SK-N-SH (cell line): ENCODE measurements at regions not wholly inside any gene's neighbourhood (a gene's known extent, or its start where the extent isn't known, plus 50 kb on each side); places are given as distances from the start of the nearest gene placed in this dataset.
A peak's percentile ranks its signal among the peaks of the same experiment; 100 is the strongest.

Experiments
- CTCF ChIA-PET: fragments of 300-600, 350-600 bp; formaldehyde crosslinking; extraction: SDS; loops from one replicate; lab custom pipeline; 2021; lab: Yijun Ruan, JAX
- POLR2A ChIA-PET: fragments of 350-600 bp; sonication (Branson Sonifier 250); formaldehyde crosslinking; extraction: SDS; loops from one replicate; lab custom pipeline; 2020; ENCODE audit warnings: antibody characterized with exemption, inconsistent platforms; lab: Yijun Ruan, JAX
- DNase-seq: peaks from one replicate; pipeline ENCODE4 v3.0.0; 2012
- H2AFZ ChIP-seq: fragments of 200-600 bp; sonication (generic); 2 replicates; pipeline ENCODE4 v1.8.1; 2016; ENCODE audit warnings: antibody characterized with exemption, mild to moderate bottlenecking, low read depth
- H3F3A ChIP-seq: fragments of 200-600 bp; sonication (generic); replicated peaks from 2 replicates; pipeline ENCODE3; 2016; ENCODE audit warnings: antibody characterized with exemption, mild to moderate bottlenecking; ENCODE audit not compliant: insufficient read depth
- H3K27ac ChIP-seq, 2 experiments: fragments of 200-500 bp in 1 of 2; fragments of 200-600 bp in 1 of 2; sonication (Bioruptor generic) in 1 of 2; sonication (generic), shearing (Covaris generic) in 1 of 2; 2 replicates each; pipeline versions ENCODE4 v1.5.1 to v1.6.1; 2014 to 2016; ENCODE audit warnings: low read depth in 2 of 2, inconsistent platforms in 1 of 2, low read length in 1 of 2, mild to moderate bottlenecking in 1 of 2, mixed read lengths in 1 of 2
- H3K27me3 ChIP-seq: fragments of 200-600 bp; sonication (generic), shearing (Covaris generic); 2 replicates; pipeline ENCODE4 v1.6.1; 2016; ENCODE audit warnings: mixed run types; ENCODE audit not compliant: insufficient read depth
- H3K36me3 ChIP-seq, 2 experiments: fragments of 200-500 bp in 1 of 2; fragments of 200-600 bp in 1 of 2; sonication (Bioruptor generic) in 1 of 2; sonication (generic) in 1 of 2; replicated peaks in 1 of 2; 2 replicates each; pipeline versions ENCODE3 to v1.5.1; 2014 to 2016; ENCODE audit warnings: low read length in 1 of 2, mild to moderate bottlenecking in 1 of 2; ENCODE audit not compliant: insufficient read depth in 2 of 2, control insufficient read depth in 1 of 2
- H3K4me1 ChIP-seq, 2 experiments: fragments of 200-500 bp in 1 of 2; fragments of 200-600 bp in 1 of 2; sonication (Bioruptor generic) in 1 of 2; sonication (generic), shearing (Covaris generic) in 1 of 2; 2 replicates each; pipeline versions ENCODE4 v1.5.1 to v1.6.1; 2014 to 2016; ENCODE audit warnings: low read depth in 1 of 2, low read length in 1 of 2, mixed run types in 1 of 2; ENCODE audit not compliant: insufficient read depth in 2 of 2, control insufficient read depth in 1 of 2
- H3K4me2 ChIP-seq: fragments of 200-600 bp; sonication (generic), shearing (Covaris generic); 2 replicates; pipeline ENCODE4 v1.6.1; 2017; ENCODE audit warnings: mixed run types
- H3K4me3 ChIP-seq, 2 experiments: fragments of 200-500 bp in 1 of 2; fragments of 200-600 bp in 1 of 2; sonication (Bioruptor generic) in 1 of 2; sonication (generic), shearing (Covaris generic) in 1 of 2; 2 replicates each; pipeline versions ENCODE4 v1.5.1 to v1.8.1; 2014 to 2016; ENCODE audit warnings: low read depth in 2 of 2, inconsistent platforms in 1 of 2, low read length in 1 of 2, mild to moderate bottlenecking in 1 of 2, mixed read lengths in 1 of 2, moderate library complexity in 1 of 2
- H3K79me2 ChIP-seq: fragments of 200-600 bp; sonication (generic); 2 replicates; pipeline ENCODE4 v1.8.1; 2017; ENCODE audit warnings: mild to moderate bottlenecking; ENCODE audit not compliant: insufficient read depth
- H3K9ac ChIP-seq: fragments of 200-600 bp; sonication (generic); 2 replicates; pipeline ENCODE4 v1.6.1; 2017; ENCODE audit warnings: mixed run types
- H3K9me2 ChIP-seq: fragments of 200-600 bp; sonication (generic); 2 replicates; pipeline ENCODE4 v1.6.1; 2017; ENCODE audit warnings: mixed run types
- H3K9me3 ChIP-seq: fragments of 200-600 bp; sonication (generic); 2 replicates; pipeline ENCODE4 v1.6.1; 2017; ENCODE audit warnings: mixed run types, mild to moderate bottlenecking, moderate library complexity
- H4K20me1 ChIP-seq: fragments of 200-600 bp; sonication (generic); 2 replicates; pipeline ENCODE4 v1.6.1; 2017; ENCODE audit warnings: mild to moderate bottlenecking, mixed run types; ENCODE audit not compliant: insufficient read depth
- EP300 ChIP-seq, 2 experiments: IDR thresholded peaks; 2 replicates each; pipeline versions ENCODE4 v1.4.0 to v1.6.1; 2012; ENCODE audit warnings: borderline replicate concordance in 1 of 2, low read depth in 1 of 2, low read length in 1 of 2
- FOSL2 ChIP-seq: IDR thresholded peaks from 2 replicates; pipeline ENCODE4 v1.4.0; 2012; ENCODE audit warnings: low read depth, mild to moderate bottlenecking, moderate library complexity, borderline replicate concordance
- FOXJ3 ChIP-seq: sonication (generic); formaldehyde crosslinking; IDR thresholded peaks from 2 replicates; pipeline ENCODE4 v1.5.1; 2020; ENCODE audit warnings: mild to moderate bottlenecking, missing genetic modification reagents
- MAX ChIP-seq: IDR thresholded peaks from 2 replicates; pipeline ENCODE4 v1.4.0; 2012; ENCODE audit warnings: low read depth
- MEF2A ChIP-seq: IDR thresholded peaks from 2 replicates; pipeline ENCODE4 v1.4.0; 2012; ENCODE audit warnings: low read depth, borderline replicate concordance
- NFIC ChIP-seq: IDR thresholded peaks from 2 replicates; pipeline ENCODE4 v1.4.0; 2012; ENCODE audit warnings: borderline replicate concordance
- NRF1 ChIP-seq: IDR thresholded peaks from 2 replicates; pipeline ENCODE4 v1.6.1; 2012; ENCODE audit warnings: low read depth, mild to moderate bottlenecking, low read length
- RCOR1 ChIP-seq: fragments of 150-350 bp; IDR thresholded peaks from 2 replicates; pipeline ENCODE4 v1.6.1; 2017; ENCODE audit warnings: antibody characterized with exemption, low read length
- RXRA ChIP-seq: IDR thresholded peaks from 2 replicates; pipeline ENCODE4 v1.4.0; 2012; ENCODE audit warnings: low read depth, mild to moderate bottlenecking, borderline replicate concordance
- TEAD4 ChIP-seq: IDR thresholded peaks from 2 replicates; pipeline ENCODE4 v1.4.0; 2012; ENCODE audit warnings: mild to moderate bottlenecking, borderline replicate concordance; ENCODE audit not compliant: insufficient read depth
- USF1 ChIP-seq: IDR thresholded peaks from 2 replicates; pipeline ENCODE4 v1.4.0; 2012; ENCODE audit warnings: low read depth, borderline replicate concordance
- USF2 ChIP-seq: fragments of 150-350 bp; IDR thresholded peaks from 2 replicates; pipeline ENCODE4 v1.6.1; 2017; ENCODE audit warnings: antibody characterized with exemption, low read length, low read depth, borderline replicate concordance
- YY1 ChIP-seq: IDR thresholded peaks from 2 replicates; pipeline ENCODE4 v1.4.0; 2012; ENCODE audit warnings: low read depth, mild to moderate bottlenecking
- WGBS: methylation state at CpG from one replicate; pipeline ENCODE4 v1.1.6; 2017; ENCODE audit warnings: low lambda C conversion rate; 5-methylcytosine and 5-hydroxymethylcytosine counted together

- no peak overlapping the region for H2AFZ ChIP-seq
- H3K27ac ChIP-seq = no peak overlapping the region; a peak in 1 of 4 replicates
- no peak for TF ChIP-seq FOSL2
- TF ChIP-seq MAX = no peak
- no peak for TF ChIP-seq YY1
- no peak for TF ChIP-seq NFIC
- no peak for TF ChIP-seq USF2
- TF ChIP-seq NRF1 = no peak
- no peak for TF ChIP-seq RCOR1
- no peak for TF ChIP-seq USF1
- CTCF ChIA-PET = interaction anchor here (1.2 to 2.0 kb wide), 2 partner anchors 17 to 349 kb away, joined by 3 to 5 read pairs; no protein-coding TSS in a partner anchor
- POLR2A ChIA-PET = no interaction called here
- WGBS = 93% methylated on average over 5 of the region's 5 CpGs
- H3K36me3 ChIP-seq = no peaks in the 10 kb centered on the region
- peaks cover 14 to 16% of the 10 kb centered on the region in 2 experiments; a peak in 3 of 4 replicates for H3K4me1 ChIP-seq
- no peak overlapping the region for H3K4me3 ChIP-seq
- H3K79me2 ChIP-seq = no peaks in the 10 kb centered on the region
- H3K4me2 ChIP-seq = no peak overlapping the region
- H3K9me3 ChIP-seq = no peaks in the 10 kb centered on the region
- no peaks in the 10 kb centered on the region for H4K20me1 ChIP-seq
- no peak overlapping the region for H3K9ac ChIP-seq
- H3F3A ChIP-seq = peaks cover 6% of the 10 kb centered on the region
- no peaks in the 10 kb centered on the region for H3K27me3 ChIP-seq
- DNase-seq = no peak
- H3K9me2 ChIP-seq = no peaks in the 10 kb centered on the region
Measured at GRCh38 chr18:55764386-55764785, 176.4 kb upstream of the TCF4 start.

GRCh38 chr18:55763805-55764204, 175.8 kb upstream of the TCF4 start:
- POLR2A ChIA-PET = no interaction called here
- H2AFZ ChIP-seq = no peak overlapping the region

More at GRCh38 chr18:55763805-55764204, 175.8 kb upstream of the TCF4 start:
- DNase-seq = peak; percentile 54
- Histone ChIP-seq H3K9me3 (no peaks in the 10 kb centered on the region), H3K9me2 (no peaks in the 10 kb centered on the region), H3K79me2 (no peaks in the 10 kb centered on the region), H3K36me3 (no peaks in the 10 kb centered on the region), H3K27ac (peak overlapping the region in 1 of 2 experiments; percentile 62; a peak in 2 of 4 replicates), H3F3A (peaks cover 6% of the 10 kb centered on the region), H3K4me3 (no peak overlapping the region), H4K20me1 (no peaks in the 10 kb centered on the region), H3K4me1 (peaks cover 14 to 16% of the 10 kb centered on the region in 2 experiments; a peak in 3 of 4 replicates), H3K4me2 (no peak overlapping the region; the same call in 1 of the 2 replicates), H3K9ac (no peak overlapping the region), H3K27me3 (no peaks in the 10 kb centered on the region)
- WGBS = 79% methylated on average over 4 of the region's 4 CpGs
- TF ChIP-seq USF1 (no peak), EP300 (IDR thresholded peaks at IDR 0.05; ENCODE audit: borderline replicate concordance in 1 of 2, low read depth in 1 of 2, low read length in 1 of 2) (peak in 1 of 2 experiments; percentile 27; a peak in 1 of 4 replicates), RXRA (no peak), TEAD4 (no peak), MEF2A (no peak), RCOR1 (peak; percentile 12; the same call in 1 of the 2 replicates), FOXJ3 (CRISPR knock-in tag) (no peak)
- CTCF ChIA-PET = interaction anchor here (0.7 to 2.0 kb wide), 6 partner anchors 10 to 812 kb away, joined by 3 to 9 read pairs (median 4); no protein-coding TSS in a partner anchor
